Adrenal gland (tissue), 9 donors: ENCODE measurements at regions not wholly inside any gene's neighbourhood (a gene's known extent, or its start where the extent isn't known, plus 50 kb on each side); places are given as distances from the start of the nearest gene placed in this dataset.

Experiments used
- DNase-seq, 7 donors: peaks; one replicate each; pipeline ENCODE4 v3.0.0-alpha.2; 2019 to 2020
- H3K27ac ChIP-seq, 5 donors: fragments of 200-600 bp; sonication (generic) in 4 of 5; 1 replicate in 3 of 5; 2 replicates in 2 of 5; pipeline versions ENCODE4 v1.5.1 to v1.8.0; 2016 to 2020; ENCODE audit warnings: mild to moderate bottlenecking in 1 of 5
- H3K27me3 ChIP-seq: fragments of 200-600 bp; 2 replicates; pipeline ENCODE4 v1.8.0; 2021
- H3K36me3 ChIP-seq, 2 donors: fragments of 200-600 bp; replicated peaks in 1 of 2; 1 replicate in 1 of 2; 2 replicates in 1 of 2; pipeline versions ENCODE4 v1.5.1 to v1.8.0; 2018 to 2022
- H3K4me1 ChIP-seq, 2 donors: fragments of 200-600 bp; replicated peaks in 1 of 2; 1 replicate in 1 of 2; 2 replicates in 1 of 2; pipeline versions ENCODE4 v1.5.1 to v1.8.0; 2018 to 2021
- H3K4me3 ChIP-seq, 4 donors: fragments of 200-600 bp; sonication (generic) in 3 of 4; one replicate each; pipeline ENCODE4 v1.5.1; 2016 to 2018
- H3K9me3 ChIP-seq, 3 donors: fragments of 200-600 bp; sonication (generic) in 1 of 3; replicated peaks in 1 of 3; 1 replicate in 2 of 3; 2 replicates in 1 of 3; pipeline versions ENCODE4 v1.5.1 to v1.8.0; 2016 to 2021
- POLR2A ChIP-seq, 2 donors: fragments of 450-650 bp; IDR thresholded peaks; one replicate each; pipeline ENCODE4 v1.6.1; 2017; ENCODE audit warnings: antibody characterized with exemption in 2 of 2, mild to moderate bottlenecking in 2 of 2, moderate library complexity in 1 of 2
- WGBS, 4 donors: extraction: QIAGEN DNeasy Blood & Tissue Kit in 2 of 4; methylation state at CpG; one replicate each; pipeline versions ENCODE4 v1.1.5 to v1.1.7; 2013 to 2017; 5-methylcytosine and 5-hydroxymethylcytosine counted together
- intact Hi-C, 2 donors: fragments of 100-400 bp; cut with DNase I; formaldehyde crosslinking; loops; one replicate each; pipeline versions ENCODE4 v1.14.1 to v1.15.0; 2022 to 2023
- TF ChIP-seq, protein P1 (sequence below), 6 experiments: fragments of 450-650 bp in 4 of 6; fragments of 200-600 bp in 2 of 6; sonication (generic) in 1 of 6; IDR thresholded peaks; 1 replicate in 5 of 6; 2 replicates in 1 of 6; pipeline versions ENCODE4 v1.5.1 to v1.8.0; 2016 to 2021; ENCODE audit warnings: antibody characterized with exemption in 6 of 6, mild to moderate bottlenecking in 2 of 6, moderate library complexity in 1 of 6
- donor health status: healthy with polysubstance abuse.
- donor health status: Bipolar disorder and iron deficiency.
- donor health status: DM: yes; HTN: yes; CAD: no.
- donor health status: DM: no; HTN: no; CAD: no.
- donor health status: DM: no; HTN: no; CAD: no.

DNA sequence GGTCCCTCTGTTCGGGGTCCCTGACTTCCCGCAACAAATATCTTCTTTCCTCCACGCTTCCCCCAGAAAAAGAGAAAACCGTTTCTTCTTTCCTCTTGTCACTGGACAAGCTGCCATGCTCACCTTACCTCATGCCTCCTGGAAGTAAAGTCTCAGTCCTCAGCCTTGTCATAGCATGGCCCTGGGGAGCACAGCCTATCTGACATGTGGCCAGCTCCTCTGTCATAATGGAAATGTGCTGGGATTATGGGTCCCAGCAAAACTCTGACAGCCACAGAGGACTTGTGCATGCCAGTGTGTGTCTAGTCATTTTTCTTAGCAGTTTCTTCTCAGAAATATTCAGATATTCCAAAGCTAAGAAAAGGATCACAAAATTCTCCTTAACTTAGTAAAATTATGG is 122.4 kb downstream of the AASDH start:
- WGBS, 4 donors, result 56 to 87% (median 72%) methylated on average over 4 of the region's 4 CpGs
- Histone ChIP-seq H3K9me3 (no peaks in the 10 kb centered on the region), H3K27ac (no peak overlapping the region), H3K36me3 (no peaks in the 10 kb centered on the region), H3K27me3 (no peaks in the 10 kb centered on the region), H3K4me1 (no peaks in the 10 kb centered on the region), H3K4me3 (no peak overlapping the region)
- no peak for TF ChIP-seq POLR2A (IDR thresholded peaks at IDR 0.05)
- TF ChIP-seq, protein P1, sequence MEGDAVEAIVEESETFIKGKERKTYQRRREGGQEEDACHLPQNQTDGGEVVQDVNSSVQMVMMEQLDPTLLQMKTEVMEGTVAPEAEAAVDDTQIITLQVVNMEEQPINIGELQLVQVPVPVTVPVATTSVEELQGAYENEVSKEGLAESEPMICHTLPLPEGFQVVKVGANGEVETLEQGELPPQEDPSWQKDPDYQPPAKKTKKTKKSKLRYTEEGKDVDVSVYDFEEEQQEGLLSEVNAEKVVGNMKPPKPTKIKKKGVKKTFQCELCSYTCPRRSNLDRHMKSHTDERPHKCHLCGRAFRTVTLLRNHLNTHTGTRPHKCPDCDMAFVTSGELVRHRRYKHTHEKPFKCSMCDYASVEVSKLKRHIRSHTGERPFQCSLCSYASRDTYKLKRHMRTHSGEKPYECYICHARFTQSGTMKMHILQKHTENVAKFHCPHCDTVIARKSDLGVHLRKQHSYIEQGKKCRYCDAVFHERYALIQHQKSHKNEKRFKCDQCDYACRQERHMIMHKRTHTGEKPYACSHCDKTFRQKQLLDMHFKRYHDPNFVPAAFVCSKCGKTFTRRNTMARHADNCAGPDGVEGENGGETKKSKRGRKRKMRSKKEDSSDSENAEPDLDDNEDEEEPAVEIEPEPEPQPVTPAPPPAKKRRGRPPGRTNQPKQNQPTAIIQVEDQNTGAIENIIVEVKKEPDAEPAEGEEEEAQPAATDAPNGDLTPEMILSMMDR (IDR thresholded peaks at IDR 0.05), result no peak
- intact Hi-C loops, result no loop called here
- no peak for DNase-seq

DNA sequence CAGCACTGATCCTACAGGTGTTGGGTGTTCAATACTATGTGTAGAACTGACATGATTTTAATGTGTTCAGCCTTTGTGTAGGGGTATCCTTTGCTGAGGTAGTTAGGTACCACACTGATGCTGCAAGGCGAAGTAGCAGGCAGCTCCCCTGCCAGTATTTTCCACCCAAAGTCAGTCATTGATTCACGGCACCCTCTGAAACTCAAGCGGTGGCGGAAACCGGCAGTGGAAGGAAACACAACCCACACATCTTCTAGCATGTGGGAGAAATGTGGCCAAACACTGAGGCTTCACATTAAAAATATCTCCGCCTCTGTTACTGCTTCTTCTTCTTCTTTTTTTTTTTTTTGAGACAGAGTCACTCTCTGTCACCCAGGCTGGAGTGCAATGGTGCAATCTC is 126.3 kb downstream of the AASDH start:
- DNase-seq, result no peak
- no peaks in the 10 kb centered on the region for H3K36me3 ChIP-seq
- no peak overlapping the region for H3K27ac ChIP-seq
- no peak overlapping the region for H3K4me3 ChIP-seq
- H3K9me3 ChIP-seq, result no peaks in the 10 kb centered on the region
- no peaks in the 10 kb centered on the region for H3K27me3 ChIP-seq
- H3K4me1 ChIP-seq, result no peaks in the 10 kb centered on the region
- TF ChIP-seq, protein P1 (IDR thresholded peaks at IDR 0.05), result no peak
- no peak for TF ChIP-seq POLR2A (IDR thresholded peaks at IDR 0.05)
- 83 to 96% (median 87%) methylated on average over 6 of the region's 6 CpGs for WGBS, 4 donors
- intact Hi-C loops, result no loop called here

DNA sequence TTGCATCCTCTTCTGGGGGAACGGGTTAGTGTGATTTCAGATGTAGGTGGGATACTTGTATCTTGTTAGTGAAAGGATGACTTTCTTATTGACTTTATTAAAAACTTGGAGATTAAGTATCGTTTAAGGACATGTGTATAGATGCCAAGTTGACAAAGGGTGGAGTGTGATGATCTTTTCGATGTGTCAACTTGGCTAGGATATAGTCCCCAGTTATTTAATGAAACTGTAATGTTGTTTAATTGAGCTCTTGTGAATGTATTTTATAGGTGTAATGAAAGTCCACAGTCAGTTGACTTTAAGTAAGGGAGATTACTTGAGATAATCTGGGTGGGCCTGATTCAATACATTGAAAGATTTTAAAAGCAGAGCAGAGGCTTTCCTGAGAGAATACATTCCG is 127.0 kb downstream of the AASDH start:
- TF ChIP-seq, protein P1 (IDR thresholded peaks at IDR 0.05), result no peak
- TF ChIP-seq POLR2A (IDR thresholded peaks at IDR 0.05), result no peak
- no peak overlapping the region for H3K27ac ChIP-seq
- no peak for DNase-seq
- no peak overlapping the region for H3K4me3 ChIP-seq
- no peaks in the 10 kb centered on the region for H3K4me1 ChIP-seq
- H3K27me3 ChIP-seq, result no peaks in the 10 kb centered on the region
- intact Hi-C loops, result no loop called here
- H3K9me3 ChIP-seq, result no peaks in the 10 kb centered on the region
- H3K36me3 ChIP-seq, result no peaks in the 10 kb centered on the region
- WGBS, 4 donors, result 79 to 87% (median 82%) methylated on average over 4 of the region's 4 CpGs

DNA sequence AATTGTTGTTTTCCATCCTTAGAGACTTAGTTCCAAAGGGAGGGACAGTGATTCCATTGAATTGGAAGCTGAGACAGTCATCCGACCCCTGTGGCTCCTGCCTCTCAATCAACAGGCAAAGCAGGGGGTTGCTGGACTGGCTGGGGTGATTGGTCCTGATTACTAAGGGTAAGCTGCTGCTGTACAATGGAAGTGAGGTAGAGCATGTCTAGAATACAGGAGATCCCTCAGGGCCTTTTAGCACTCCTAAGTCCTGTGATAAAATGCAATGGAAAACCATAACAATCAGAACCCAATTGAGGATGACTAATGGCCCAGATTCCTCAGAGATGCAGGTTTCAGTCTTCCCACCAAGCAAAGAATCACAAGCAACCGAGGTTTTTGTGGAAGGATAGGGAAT is 127.6 kb downstream of the AASDH start:
- H3K4me1 ChIP-seq, result no peaks in the 10 kb centered on the region
- no peak for TF ChIP-seq POLR2A (IDR thresholded peaks at IDR 0.05)
- TF ChIP-seq, protein P1 (IDR thresholded peaks at IDR 0.05), result no peak
- H3K27ac ChIP-seq, result no peak overlapping the region
- 63 to 76% (median 69%) methylated on average over 2 of the region's 2 CpGs for WGBS, 4 donors
- H3K36me3 ChIP-seq, result no peaks in the 10 kb centered on the region
- H3K4me3 ChIP-seq, result no peak overlapping the region
- no peaks in the 10 kb centered on the region for H3K27me3 ChIP-seq
- intact Hi-C loops, result no loop called here
- H3K9me3 ChIP-seq, result no peaks in the 10 kb centered on the region
- DNase-seq, result no peak
